Progenitor cell of endocrine pancreas (in vitro differentiated cells): ENCODE measurements at regions not wholly inside any gene's neighbourhood (a gene's known extent, or its start where the extent isn't known, plus 50 kb on each side); places are given as distances from the start of the nearest gene placed in this dataset.

ENCODE experiments used
- DNase-seq: peaks from one replicate; pipeline ENCODE4 v3.0.0; 2021; ENCODE audit warnings: low spot score; ENCODE audit not compliant: unreplicated experiment
- H3K27ac Mint-ChIP-seq: 2 replicates; pipeline ENCODE4 v1.8.0; 2021; ENCODE audit warnings: mild to moderate bottlenecking, moderate library complexity, mixed read lengths
- H3K27me3 Mint-ChIP-seq: 2 replicates; pipeline ENCODE4 v1.8.0; 2021; ENCODE audit warnings: mixed read lengths
- H3K36me3 Mint-ChIP-seq: 2 replicates; pipeline ENCODE4 v1.8.0; 2022; ENCODE audit warnings: mixed read lengths; ENCODE audit not compliant: insufficient read depth
- H3K4me1 Mint-ChIP-seq: 2 replicates; pipeline ENCODE4 v1.8.0; 2021; ENCODE audit warnings: low read depth, mixed read lengths
- H3K4me3 Mint-ChIP-seq: 2 replicates; pipeline ENCODE4 v1.8.0; 2021; ENCODE audit warnings: low read depth, mild to moderate bottlenecking, moderate library complexity, mixed read lengths
- H3K9me3 Mint-ChIP-seq: 2 replicates; pipeline ENCODE4 v1.8.0; 2021; ENCODE audit warnings: low read depth, mixed read lengths
- CTCF ChIP-seq: fragments of 200-600 bp; sonication (generic); IDR thresholded peaks from one replicate; pipeline ENCODE4 v1.5.0; 2021; ENCODE audit warnings: antibody characterized with exemption, mild to moderate bottlenecking; ENCODE audit not compliant: unreplicated experiment

GRCh38 chr2:41170589-41170988 lies 718.7 kb upstream of the SLC8A1 start:
- no peak for DNase-seq
- no peaks in the 10 kb centered on the region for H3K4me1 Mint-ChIP-seq
- no peak overlapping the region for H3K27ac Mint-ChIP-seq
- H3K27me3 Mint-ChIP-seq, result no peaks in the 10 kb centered on the region
- no peak for TF ChIP-seq CTCF
- H3K36me3 Mint-ChIP-seq, result no peaks in the 10 kb centered on the region
- no peak overlapping the region for H3K4me3 Mint-ChIP-seq
- no peaks in the 10 kb centered on the region for H3K9me3 Mint-ChIP-seq

GRCh38 chr2:41180387-41180786 lies 728.5 kb upstream of the SLC8A1 start:
- Mint-ChIP-seq H3K36me3 (no peaks in the 10 kb centered on the region), H3K9me3 (peaks cover 5% of the 10 kb centered on the region), H3K4me1 (no peaks in the 10 kb centered on the region), H3K27ac (no peak overlapping the region), H3K4me3 (no peak overlapping the region), H3K27me3 (no peaks in the 10 kb centered on the region)
- DNase-seq, result no peak
- TF ChIP-seq CTCF, result no peak

- Mint-ChIP-seq H3K9me3 (peaks cover 5% of the 10 kb centered on the region), H3K36me3 (no peaks in the 10 kb centered on the region), H3K27me3 (no peaks in the 10 kb centered on the region), H3K4me1 (no peaks in the 10 kb centered on the region), H3K27ac (no peak overlapping the region), H3K4me3 (no peak overlapping the region)
- DNase-seq, result no peak
- TF ChIP-seq CTCF, result no peak
These were observed 731.1 kb upstream of the SLC8A1 start for GRCh38 chr2:41182961-41183360.

- no peak for DNase-seq
- TF ChIP-seq CTCF, result no peak
- no peak overlapping the region for H3K4me3 Mint-ChIP-seq
- H3K36me3 Mint-ChIP-seq, result no peaks in the 10 kb centered on the region
- no peaks in the 10 kb centered on the region for H3K4me1 Mint-ChIP-seq
- no peaks in the 10 kb centered on the region for H3K27me3 Mint-ChIP-seq
- H3K9me3 Mint-ChIP-seq, result no peaks in the 10 kb centered on the region
- no peak overlapping the region for H3K27ac Mint-ChIP-seq
These were observed 735.7 kb upstream of the SLC8A1 start for GRCh38 chr2:41187376-41188122.

- Mint-ChIP-seq H3K36me3 (no peaks in the 10 kb centered on the region), H3K9me3 (no peaks in the 10 kb centered on the region), H3K27me3 (no peaks in the 10 kb centered on the region), H3K4me3 (no peak overlapping the region), H3K27ac (no peak overlapping the region), H3K4me1 (no peaks in the 10 kb centered on the region)
- DNase-seq, result no peak
- no peak for TF ChIP-seq CTCF
These were observed 742.3 kb upstream of the SLC8A1 start for GRCh38 chr2:41194230-41194629.
